Left colon (tissue), 2 donors: ENCODE measurements at regions not wholly inside any gene's neighbourhood (a gene's known extent, or its start where the extent isn't known, plus 50 kb on each side); places are given as distances from the start of the nearest gene placed in this dataset.

Source experiments
- ATAC-seq: fragments of 200-7000 bp; cut with Tn5 transposase; one replicate; pipeline ENCODE4 v1.9.1; 2020; ENCODE audit warnings: mild to moderate bottlenecking, moderate library complexity
- DNase-seq, 2 donors: peaks; one replicate each; pipeline ENCODE4 v3.0.0-alpha.2; 2020
- intact Hi-C, 2 donors: fragments of 100-400 bp; cut with DNase I in 1 of 2; cut with micrococcal nuclease in 1 of 2; formaldehyde crosslinking; loops; one replicate each; pipeline versions ENCODE4 v1.11.2 to v1.14.0; 2022; cut with DNase I, micrococcal nuclease
- donor health status: DM: no; HTN: no; CAD: no.
- donor health status: DM: yes; HTN: yes; CAD: no.

- no peak for ATAC-seq
- intact Hi-C loops = no loop called here
Observed at GRCh38 chr10:129365767-129366402, 101.2 kb upstream of the MGMT start.

GRCh38 chr10:129366450-129366849 is 100.6 kb upstream of the MGMT start:
- no peak for DNase-seq
- intact Hi-C loops = no loop called here
- ATAC-seq = no peak

More at GRCh38 chr10:129365767-129366402, 101.2 kb upstream of the MGMT start:
- no peak for DNase-seq

DNA sequence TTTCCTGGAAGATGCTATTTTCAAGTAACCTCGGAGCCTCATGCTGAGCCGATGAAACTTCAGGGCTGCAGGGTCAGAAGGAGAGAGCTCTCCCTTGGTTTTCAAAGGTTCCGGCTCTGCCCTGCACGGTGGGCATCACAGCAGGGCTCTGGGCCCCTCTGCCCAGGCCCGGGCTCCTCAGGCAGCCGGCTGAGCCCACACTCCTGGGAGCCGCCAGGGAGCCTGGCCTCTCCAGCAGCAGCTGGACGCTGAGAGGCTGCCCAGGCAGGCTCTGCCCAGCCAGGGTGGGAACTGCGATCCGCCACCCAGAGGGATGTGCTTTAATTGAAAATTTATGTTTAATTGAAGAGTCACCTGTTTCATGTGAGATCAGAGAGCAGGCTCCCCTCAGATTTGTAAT is 97.5 kb upstream of the MGMT start:
- ATAC-seq (no peak), DNase-seq (no peak)
- intact Hi-C loops = no loop called here

DNA sequence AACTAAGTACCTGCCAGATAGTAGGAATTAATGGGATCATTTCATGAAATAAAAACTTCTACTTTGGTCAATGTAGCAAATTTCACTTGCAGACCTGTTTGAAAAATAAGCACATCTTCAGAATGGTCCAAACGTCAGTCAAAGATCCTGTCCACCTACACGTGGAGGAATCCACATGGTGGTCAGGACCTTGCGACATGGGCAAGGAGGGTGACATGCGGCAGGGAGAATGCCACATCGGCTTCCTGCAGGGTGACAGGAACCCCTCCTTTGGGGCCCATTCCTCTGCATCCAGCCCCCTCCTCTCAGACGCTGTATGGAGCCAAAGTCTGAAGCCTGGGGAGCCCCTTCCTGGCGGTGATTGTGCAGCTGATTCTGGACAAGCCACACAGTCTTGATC is 95.5 kb upstream of the MGMT start:
- no peak for DNase-seq
- no peak for ATAC-seq

GRCh38 chr10:129372172-129372571 is 94.9 kb upstream of the MGMT start:
- no peak for ATAC-seq
- intact Hi-C loops = no loop called here
- DNase-seq = no peak

More for the DNA sequence above, 95.5 kb upstream of the MGMT start:
- intact Hi-C loops = no loop called here

DNA sequence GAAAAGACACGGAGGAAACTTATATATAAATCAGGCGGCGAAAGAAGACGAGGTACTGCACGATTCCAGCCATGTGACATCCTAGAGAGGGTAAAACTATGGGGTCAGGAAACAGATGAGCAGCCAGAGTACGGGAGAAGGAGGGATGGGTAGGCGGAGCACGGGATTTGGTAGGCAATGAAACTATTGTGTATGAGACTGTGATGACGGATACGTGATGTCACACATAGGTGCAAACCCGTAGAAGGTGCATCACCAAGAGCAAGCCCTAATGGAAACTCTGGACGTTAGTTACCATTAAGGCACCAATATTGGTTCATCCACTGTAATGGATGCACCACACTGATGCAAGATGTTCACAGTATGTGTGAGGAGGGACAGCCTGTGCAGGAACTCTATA is 93.8 kb upstream of the MGMT start:
- intact Hi-C loops = no loop called here
- DNase-seq (no peak), ATAC-seq (no peak)

DNA sequence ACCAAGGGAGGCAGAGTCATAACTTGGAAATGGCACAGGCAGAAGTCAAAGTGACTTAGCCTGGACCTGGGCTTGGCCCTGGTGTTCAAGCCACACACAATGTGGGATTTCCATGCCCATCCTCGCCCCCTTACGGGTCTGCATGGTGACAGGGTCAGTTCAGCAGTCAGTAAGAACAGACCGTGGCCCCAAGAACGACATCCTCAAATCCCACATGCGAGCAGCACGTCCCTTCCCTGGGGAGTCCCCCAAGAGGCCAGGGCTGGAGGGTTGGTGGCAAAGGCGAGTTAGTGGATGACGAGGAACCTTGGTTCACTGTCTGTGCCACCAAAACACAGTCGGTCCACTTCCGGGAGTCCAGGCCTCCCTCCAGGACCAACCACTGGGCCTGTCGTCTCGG is 93.3 kb upstream of the MGMT start:
- intact Hi-C loops = no loop called here
- DNase-seq (no peak), ATAC-seq (no peak)

GRCh38 chr10:129375171-129375570 is 91.9 kb upstream of the MGMT start:
- intact Hi-C loops = no loop called here
- no peak for DNase-seq
- no peak for ATAC-seq

DNA sequence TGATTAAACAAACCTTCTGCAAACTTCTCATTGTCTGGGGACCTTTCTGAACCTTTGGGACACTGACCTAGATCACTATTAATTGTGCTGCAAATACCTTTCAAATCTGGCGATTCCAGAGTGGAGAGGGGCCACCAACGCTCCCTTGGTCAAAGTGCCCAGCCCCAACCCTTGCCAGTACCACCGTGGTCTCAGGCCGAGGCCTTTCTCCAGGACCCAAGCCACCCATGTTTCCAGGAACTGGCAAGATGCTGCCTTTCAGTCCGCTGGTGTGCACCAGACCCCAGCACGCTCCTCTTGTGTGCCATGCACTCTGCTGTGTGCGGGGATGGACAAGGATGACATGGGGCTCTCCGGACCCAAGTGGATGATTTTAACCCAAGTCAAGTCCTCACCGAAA is 91.1 kb upstream of the MGMT start:
- no peak for DNase-seq
- intact Hi-C loops = no loop called here
- ATAC-seq = no peak

- intact Hi-C loops = no loop called here
- DNase-seq (no peak), ATAC-seq (no peak)
Observed at GRCh38 chr10:129380279-129380678, 86.8 kb upstream of the MGMT start.

DNA sequence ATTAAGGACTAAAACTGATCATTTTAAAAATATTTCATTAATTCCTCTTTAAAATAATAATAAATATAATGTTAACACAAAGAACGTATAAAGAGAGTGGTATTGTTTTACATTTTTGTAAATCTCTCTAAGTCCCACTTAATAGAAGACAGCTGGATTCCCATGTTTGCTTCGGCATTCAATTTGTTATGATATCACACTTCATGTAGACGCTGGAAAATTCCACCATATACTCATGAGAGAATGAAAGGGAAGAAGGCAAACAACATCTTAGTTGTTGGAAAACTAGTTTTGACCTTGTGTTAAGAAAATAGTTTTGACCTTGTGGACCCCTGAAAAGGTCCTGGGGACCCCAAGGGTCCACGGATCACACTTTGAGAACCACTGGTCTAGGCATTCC is 85.3 kb upstream of the MGMT start:
- intact Hi-C loops = no loop called here
- no peak for ATAC-seq
- DNase-seq = no peak

DNA sequence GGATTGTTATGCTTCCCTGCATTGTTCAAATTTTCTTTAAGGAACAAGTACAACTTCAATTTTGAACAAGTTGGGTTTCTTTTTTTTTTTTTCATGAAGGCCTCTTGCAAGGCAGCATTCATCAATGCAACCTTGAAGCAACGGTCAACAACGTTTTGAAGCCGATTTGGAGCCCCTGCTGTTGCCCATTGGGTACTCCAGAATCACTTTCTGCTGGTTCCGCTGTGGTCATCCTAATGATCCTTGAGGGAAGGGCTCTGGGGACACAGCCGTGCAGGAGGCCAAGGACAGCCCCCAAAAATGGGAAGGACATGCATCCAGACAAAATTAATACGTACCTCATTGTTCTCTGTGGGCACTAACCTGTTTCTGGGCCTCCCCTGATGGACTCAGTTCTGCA is 84.6 kb upstream of the MGMT start:
- ATAC-seq (no peak), DNase-seq (no peak)
- intact Hi-C loops = no loop called here

- no peak for DNase-seq
- intact Hi-C loops = no loop called here
Observed at GRCh38 chr10:129383651-129384050, 83.4 kb upstream of the MGMT start.

DNA sequence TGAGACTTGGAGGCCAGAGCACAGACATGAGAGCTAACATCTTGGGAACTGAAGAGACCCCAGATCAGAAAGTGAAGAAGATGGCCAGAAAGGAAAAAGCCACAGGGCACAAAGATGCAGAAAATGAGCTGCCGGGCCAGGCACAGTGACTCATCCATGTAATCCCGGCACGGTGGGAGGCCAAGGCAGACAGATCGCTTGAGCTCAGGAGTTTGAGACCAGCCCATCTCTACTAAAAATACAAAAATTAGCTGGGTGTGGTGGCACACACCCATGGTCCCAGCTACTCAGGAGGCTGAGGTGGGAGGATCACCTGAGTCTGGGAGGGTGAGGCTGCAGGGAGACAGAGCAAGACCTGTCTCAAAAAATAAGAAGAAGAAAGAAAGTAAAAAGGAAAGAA is 81.4 kb upstream of the MGMT start:
- intact Hi-C loops = no loop called here

More at GRCh38 chr10:129383651-129384050, 83.4 kb upstream of the MGMT start:
- ATAC-seq = no peak

GRCh38 chr10:129386415-129387257 is 80.4 kb upstream of the MGMT start:
- ATAC-seq (no peak), DNase-seq (no peak)
- intact Hi-C loops = no loop called here

More for the DNA sequence above, 81.4 kb upstream of the MGMT start:
- no peak for DNase-seq
- no peak for ATAC-seq

- DNase-seq (no peak), ATAC-seq (no peak)
- intact Hi-C loops = no loop called here
Observed at GRCh38 chr10:129387258-129387525, 79.8 kb upstream of the MGMT start.

- intact Hi-C loops = no loop called here
- ATAC-seq (no peak), DNase-seq (no peak)
Observed at GRCh38 chr10:129388435-129388834, 78.6 kb upstream of the MGMT start.

GRCh38 chr10:129389194-129389593 is 77.8 kb upstream of the MGMT start:
- ATAC-seq = no peak
- DNase-seq = no peak
- intact Hi-C loops = no loop called here

DNA sequence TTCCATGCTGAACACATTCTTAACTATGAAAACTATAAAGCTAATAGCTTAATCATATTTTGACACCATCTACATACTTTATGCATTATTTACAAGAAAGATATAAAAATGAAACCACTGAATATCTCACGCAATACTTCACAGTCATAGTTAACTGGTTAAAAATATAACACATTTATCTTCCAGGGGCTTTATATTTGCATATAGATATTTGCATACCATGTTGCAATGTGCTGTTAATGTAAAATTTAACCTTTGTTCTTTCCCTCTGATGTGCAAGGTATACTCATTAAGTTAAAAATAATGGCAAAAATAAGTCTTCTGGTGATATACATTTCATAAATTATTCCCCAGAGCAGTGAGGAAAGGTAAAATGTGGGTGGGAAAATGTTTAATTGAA is 76.9 kb upstream of the MGMT start:
- intact Hi-C loops = no loop called here
- DNase-seq (no peak), ATAC-seq (no peak)

- no peak for DNase-seq
- ATAC-seq = no peak
- intact Hi-C loops = no loop called here
Observed at GRCh38 chr10:129390726-129391125, 76.3 kb upstream of the MGMT start.

- ATAC-seq (no peak), DNase-seq (no peak)
- intact Hi-C loops = no loop called here
Observed at GRCh38 chr10:129391464-129391863, 75.6 kb upstream of the MGMT start.
